Cortex of kidney (tissue), 1 donor: ENCODE measurements at regions not wholly inside any gene's neighbourhood (a gene's known extent, or its start where the extent isn't known, plus 50 kb on each side); places are given as distances from the start of the nearest gene placed in this dataset.
"Not testable (repeated sequence)": the region's sequence is repeated elsewhere in the genome, so short reads cannot be mapped to it uniquely, and the experiment has no call there.

Source experiments
- DNase-seq: peaks from one replicate; lab custom pipeline; 2025; lab: John Stamatoyannopoulos, UW

- no peak for DNase-seq
Measured at GRCh38 chr12:125310461-125310860, 245.2 kb downstream of the AACS start.

DNA sequence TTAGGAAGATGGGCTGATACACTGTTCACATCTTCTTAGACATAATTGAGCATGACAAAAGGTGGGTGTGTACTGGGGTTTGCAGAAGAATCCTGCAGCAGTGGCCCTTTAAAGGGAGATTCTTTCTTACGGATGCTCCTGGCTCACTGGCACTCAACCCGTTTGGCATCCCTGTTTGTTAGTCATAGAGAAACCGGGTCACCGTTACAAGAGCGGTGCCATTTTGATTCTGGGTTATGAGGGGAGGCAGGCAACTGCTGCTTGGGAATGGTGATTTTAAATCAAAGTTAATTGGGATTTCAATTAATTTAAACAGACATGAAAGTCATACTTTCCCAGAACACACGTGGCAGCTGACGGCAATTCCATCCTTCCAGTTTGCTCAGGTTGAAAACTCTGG is 245.8 kb downstream of the AACS start:
- DNase-seq: no peak

DNA sequence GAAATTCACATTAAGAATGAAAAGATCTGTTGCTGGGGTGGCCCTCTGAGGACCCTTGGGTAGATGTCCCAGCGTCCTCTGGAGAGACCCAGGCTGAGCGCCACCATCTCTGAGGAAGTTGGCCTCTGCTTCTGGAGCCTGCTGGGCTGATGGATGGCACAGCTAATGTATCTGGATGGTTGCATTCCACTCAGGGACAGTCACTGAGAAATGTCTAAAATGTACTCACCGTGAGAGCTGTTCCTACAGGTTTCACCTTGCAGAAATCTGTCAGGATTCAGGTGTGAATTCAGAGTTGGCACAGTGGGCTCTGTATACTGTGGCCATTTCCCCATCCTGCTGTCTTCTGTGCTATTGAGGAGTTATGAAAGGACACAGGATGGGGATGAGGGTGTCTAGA is 247.2 kb downstream of the AACS start:
- DNase-seq: no peak

DNA sequence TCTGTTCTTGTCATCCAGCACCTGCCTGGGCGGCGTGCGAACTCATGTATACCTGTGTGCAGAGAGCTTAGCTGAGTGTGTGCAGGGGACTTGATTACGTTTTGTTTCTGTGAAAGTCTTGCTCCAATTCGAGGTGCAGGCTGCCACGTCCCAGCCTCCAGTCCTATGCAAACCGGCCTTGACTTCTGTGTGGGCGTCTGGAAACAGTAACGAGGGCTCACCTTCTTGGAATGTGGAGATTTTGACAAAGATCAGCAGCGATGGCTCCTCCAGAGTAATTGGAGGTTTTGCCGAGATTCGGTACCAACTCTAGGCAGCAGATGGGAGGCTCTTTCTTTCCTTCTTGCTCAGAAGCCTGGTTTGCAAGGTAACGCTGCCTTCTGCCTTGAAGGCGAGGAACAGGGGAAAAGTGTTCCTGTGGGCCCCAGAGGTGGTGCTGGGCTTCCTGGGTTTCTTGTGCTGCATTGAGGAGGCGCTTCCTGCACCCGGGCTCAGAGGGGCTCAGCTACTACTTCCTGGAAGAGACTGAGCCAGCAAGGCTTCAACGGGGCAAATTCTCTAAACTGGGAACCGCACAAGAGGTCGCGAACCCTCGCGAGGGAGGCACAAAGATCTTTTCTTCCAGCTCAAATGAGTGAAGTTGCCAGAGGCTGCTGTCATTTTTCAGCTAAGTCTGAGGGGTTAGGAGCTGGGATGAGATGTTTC is 249.0 kb downstream of the AACS start:
- no peak for DNase-seq

- DNase-seq: no peak
Measured at GRCh38 chr12:125315771-125316170, 250.5 kb downstream of the AACS start.

- no peak for DNase-seq
Measured at GRCh38 chr12:125320177-125320576, 254.9 kb downstream of the AACS start.

- no peak for DNase-seq
Measured at GRCh38 chr12:125324861-125325490, 259.7 kb downstream of the AACS start.

DNA sequence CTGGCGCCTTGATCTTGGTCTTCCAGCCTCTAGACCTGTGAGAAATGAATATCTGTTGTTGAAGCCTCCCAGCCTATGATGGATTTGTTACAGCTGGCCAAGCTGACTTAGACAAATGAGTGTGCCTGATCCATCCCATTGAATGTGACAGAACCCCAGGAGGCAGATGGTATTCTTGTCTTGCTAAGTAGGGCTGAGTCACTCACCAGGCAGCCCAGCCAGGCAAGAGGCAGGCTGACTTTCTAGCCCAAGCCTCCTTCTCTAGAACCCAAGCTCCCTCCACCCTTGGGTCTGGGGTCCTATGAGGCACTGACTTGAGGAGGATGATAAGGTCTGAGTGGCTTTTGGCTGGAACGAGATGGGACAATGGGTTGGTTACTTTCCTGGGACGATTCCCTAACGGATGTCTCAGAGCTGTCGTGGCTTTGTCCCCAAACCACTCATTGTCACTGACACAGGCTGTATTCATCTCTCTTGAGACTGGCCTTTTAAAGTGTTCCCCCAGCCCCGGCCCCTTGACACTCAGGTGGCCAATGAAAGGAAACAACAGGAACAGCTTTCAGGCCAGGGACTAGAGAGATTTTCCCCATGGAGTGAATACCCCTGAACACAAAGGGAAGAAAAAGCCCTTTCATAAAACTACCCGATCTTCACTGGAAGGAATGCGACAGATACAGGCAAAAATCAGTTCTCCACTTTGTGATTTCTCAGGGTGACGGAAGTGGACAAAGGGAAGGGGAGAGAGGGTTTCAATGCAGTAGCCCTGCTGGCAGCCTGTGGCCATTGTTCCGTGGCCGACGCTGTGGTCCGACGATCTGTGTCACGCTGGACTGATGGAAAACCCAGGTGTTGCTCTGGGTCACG is 264.2 kb downstream of the AACS start:
- no peak for DNase-seq

DNA sequence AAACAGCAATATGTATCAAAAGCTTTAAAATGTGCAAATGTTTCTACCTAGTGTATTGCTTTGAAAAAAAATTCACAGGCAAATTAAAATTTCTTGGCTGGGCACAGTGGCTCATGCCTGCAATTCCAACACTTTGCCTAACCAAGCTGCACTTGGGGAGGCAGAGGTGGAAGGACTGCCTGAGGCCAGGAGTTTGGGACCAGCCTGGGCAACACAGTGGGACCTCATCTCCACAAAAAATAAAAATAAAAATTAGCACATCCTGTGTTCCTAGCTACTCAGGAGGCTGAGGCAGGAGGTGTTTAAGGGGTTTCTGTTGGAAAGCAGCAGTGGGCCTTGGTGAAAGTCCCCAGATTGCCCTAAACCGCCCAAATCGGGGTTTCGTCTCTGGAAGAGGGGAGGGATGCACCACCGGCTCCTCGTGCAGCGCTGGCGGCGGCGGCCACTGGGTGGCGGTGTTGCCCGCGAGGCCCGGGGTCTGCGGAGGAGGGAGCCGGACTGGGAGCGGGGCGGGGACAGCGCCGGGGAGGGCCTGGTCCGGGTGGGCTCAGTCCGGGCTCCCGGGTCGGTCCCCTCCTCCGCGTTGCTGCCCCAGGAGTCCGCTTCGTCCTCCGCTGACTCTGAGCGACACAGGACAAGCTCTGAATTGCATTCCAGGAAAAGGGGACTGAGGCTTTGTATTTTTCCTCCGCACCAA is 265.6 kb downstream of the AACS start:
- no peak for DNase-seq

DNA sequence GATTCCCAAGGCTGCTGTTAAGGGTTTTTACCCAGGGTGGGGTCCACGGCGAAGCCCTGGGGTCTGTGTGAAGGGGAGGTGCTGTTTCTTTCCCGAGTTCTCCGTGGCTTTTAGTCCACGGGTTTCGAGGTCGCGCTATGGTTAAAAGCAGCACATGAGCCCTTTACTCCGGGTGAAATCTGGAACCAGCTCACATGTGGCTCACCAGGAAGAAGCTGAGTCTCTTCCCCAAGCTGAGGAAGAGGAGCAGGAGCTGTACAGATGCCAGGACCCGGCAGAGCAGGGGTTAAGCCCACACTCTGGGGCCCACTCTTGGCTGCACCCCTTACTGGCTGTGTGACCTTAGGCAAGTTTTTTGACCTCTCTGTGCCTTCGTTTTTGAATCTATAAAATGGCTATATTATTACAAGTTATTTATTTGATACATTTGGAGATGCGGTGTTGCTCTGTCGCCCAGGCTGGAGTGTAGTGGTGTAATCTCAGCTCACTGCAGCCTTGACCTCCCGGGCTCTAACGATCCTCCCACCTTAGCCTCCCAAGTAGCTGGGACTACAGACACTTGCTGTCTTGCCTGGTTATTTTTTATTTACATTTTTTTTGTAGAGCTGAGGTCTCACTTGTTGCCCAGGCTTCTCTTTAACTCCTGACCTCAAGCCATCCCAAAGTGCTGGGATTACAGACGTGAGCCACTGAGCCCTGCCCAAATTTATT is 266.3 kb downstream of the AACS start:
- no peak for DNase-seq

- DNase-seq: no peak
Measured at GRCh38 chr12:125332900-125333299, 267.7 kb downstream of the AACS start.

DNA sequence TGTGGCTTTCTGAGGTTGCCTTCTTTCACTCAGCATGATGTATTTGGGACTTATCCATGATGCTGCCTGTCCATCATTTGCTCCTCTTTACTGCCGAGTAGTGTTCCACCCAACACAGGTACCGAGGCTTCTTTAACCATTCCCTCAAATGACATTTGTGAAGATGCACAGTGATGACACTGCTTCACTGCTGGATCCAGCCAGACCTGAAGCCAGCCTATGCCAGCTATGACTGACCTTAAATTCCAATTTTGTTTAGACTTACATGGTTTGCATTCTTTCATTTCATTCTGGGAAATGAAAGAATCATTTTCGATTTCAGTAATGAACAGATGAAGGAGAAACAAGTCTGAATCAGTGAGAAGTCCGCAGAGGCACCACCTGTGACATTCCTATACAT is 271.0 kb downstream of the AACS start:
- DNase-seq: no peak

- DNase-seq: no peak
Measured at GRCh38 chr12:125340791-125341190, 275.6 kb downstream of the AACS start.

DNA sequence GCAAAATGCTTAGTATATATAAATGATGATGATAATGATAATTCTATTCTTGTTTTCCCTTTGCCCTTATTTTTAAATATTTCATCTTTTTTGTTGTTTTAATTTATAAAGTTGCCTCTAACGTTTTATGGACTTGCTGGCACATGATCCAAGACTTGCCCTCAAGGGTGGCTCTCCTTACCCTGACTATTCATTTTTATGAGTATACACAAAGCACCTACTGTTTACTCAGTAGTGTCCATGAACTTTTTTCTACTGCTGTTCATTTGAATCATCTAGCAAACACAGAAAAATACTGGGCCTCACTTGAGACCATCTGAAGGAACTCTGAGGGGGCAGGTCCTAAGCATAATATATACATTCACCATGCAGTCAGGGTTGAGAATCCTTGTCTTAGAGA is 276.2 kb downstream of the AACS start:
- no peak for DNase-seq

DNA sequence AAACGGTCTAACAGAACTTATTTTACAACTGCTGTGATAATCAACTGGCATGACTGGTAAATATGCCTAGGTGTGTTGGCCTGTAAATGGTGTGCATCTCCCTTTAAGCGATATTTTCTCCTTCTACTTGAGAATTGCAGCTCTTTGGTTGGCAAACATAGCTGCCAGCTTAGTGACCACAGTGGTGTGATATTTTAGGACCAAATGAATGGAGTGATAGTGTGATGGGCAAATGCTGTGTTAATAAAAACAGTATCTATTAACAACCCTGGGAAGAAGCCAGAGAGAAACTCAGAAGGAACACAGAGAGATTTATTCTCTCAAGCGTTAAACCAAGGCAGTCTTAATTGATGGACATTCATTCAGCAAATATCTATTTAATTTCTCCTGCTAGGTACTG is 278.4 kb downstream of the AACS start:
- no peak for DNase-seq

DNA sequence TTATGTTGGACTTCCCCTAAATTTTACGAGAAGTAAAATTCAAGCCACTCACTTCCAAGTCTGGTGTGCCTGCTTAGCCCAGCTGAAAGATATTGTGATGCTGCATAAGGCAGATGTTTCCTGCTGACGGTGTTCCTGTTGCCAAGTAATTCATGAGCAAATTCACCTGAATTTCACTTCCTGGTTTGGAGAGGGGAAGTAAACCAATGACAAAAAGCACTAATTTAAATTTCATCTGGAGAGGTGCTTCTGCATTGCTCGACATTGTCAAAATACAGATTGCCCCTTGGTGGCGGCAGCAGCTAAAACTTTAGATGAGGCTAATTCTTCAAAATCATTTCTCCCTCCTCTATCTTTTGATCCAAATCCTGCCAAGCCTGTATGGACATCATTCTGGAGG is 281.1 kb downstream of the AACS start:
- DNase-seq: no peak

DNA sequence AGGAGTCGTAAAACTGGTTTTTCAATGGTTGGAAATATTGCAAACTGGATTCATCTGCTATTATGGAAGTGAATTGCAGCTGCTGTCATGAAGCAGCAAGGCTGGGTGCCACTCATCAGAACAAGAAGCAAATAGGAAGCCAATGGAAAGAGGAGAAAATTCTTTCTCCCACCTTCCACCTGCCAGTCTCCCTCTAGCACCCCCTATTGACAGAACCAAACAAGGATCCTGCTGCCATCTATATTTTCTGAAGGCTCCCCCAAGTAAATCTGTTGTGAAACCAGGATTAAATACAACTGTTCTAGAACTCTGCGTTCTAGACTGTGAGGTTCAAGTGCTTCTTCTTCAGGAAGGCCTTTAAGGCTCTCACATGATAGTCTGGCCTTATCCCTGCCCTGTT is 286.6 kb downstream of the AACS start:
- DNase-seq: no peak

DNA sequence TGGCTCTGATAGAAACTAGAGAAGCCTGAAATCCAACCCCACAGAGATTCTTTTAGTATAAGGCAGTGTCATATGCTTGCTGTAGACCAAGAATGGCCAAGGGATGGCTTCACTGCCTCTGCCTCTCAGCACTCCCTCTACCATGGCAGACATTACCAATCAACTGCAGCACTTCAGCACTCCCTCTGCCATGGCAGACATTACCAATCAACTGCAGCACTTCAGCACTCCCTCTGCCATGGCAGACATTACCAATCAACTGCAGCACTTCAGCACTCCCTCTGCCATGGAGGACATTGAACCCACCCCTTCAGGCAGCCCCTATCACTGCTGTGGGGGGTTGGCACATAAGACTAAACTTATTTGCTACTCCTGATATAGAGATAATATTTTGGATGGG is 287.8 kb downstream of the AACS start:
- DNase-seq: not testable (repeated sequence)

GRCh38 chr12:125353871-125354270 is 288.6 kb downstream of the AACS start:
- no peak for DNase-seq

GRCh38 chr12:125355614-125356013 is 290.4 kb downstream of the AACS start:
- DNase-seq: no peak

DNA sequence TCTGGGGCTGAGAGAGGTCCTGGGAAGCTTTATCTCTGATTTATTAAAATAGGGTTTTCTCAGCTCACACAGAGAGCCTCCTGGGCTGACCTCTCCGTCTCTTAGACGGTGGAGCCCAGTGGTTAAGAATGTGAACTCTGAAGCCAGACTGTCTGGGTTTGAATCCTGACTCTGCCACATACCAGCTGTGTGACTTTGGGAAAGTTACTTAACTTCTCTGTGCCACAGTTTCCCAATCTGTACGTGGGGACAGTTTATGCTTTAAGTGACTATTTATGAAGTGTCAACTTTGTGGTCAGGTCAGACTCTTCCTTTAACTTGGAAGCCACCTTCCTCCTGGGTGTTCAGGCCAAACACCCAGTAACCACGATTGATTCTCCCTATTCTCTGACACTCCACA is 290.9 kb downstream of the AACS start:
- DNase-seq: no peak

DNA sequence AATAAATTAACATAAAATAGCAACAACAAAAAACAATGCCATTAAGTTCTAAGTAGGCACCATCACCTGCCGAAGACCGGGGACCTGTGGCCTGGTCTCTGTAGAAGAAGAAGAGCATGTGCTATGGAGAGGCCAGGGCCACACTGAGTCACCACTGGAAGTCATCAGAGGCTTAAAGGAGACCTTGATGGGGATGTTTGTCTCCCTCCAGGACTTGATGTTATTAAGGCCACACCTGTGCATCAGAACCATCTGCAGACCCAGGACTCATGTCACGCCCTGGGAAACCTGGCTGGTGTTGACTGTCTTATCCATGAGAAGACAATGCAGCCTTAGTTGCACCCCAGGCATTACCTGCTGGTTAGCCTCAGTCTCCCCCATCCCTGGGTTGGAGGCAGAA is 292.3 kb downstream of the AACS start:
- DNase-seq: no peak
